IMR-90 (cell line): ENCODE measurements at regions not wholly inside any gene's neighbourhood (a gene's known extent, or its start where the extent isn't known, plus 50 kb on each side); places are given as distances from the start of the nearest gene placed in this dataset.

ENCODE experiments used
- ATAC-seq: fragments of 200-7000 bp; cut with Tn5 transposase; 2 replicates; pipeline ENCODE4 v1.9.1; 2020; ENCODE audit warnings: low read depth, mild to moderate bottlenecking, moderate library complexity
- BruUV-seq: library from RNA; stranded (reverse); fragments of 400-500 nt; replicated peaks from 2 replicates; lab custom pipeline; 2021; lab: Mats Ljungman, UMichigan
- CTCF ChIA-PET: fragments of 300-600 bp; formaldehyde crosslinking; extraction: SDS; loops from one replicate; lab custom pipeline; 2021; ENCODE audit warnings: antibody characterized with exemption; lab: Yijun Ruan, JAX
- POLR2A ChIA-PET: fragments of 300-600 bp; sonication (Branson Sonifier 250); formaldehyde crosslinking; loops from one replicate; lab custom pipeline; 2022; ENCODE audit warnings: antibody characterized with exemption; ENCODE audit not compliant: unreplicated experiment; lab: Charles Lee
- DNase-seq: peaks from one replicate; pipeline ENCODE4 v3.0.0; 2013
- H2AFZ ChIP-seq: replicated peaks from 2 replicates; pipeline ENCODE3; 2013; ENCODE audit warnings: low read length, mild to moderate bottlenecking; ENCODE audit not compliant: poor library complexity
- H2AK5ac ChIP-seq: 2 replicates; pipeline ENCODE4 v1.6.1; 2013; ENCODE audit warnings: low read depth, low read length, inconsistent platforms
- H2AK9ac ChIP-seq: replicated peaks from 2 replicates; pipeline ENCODE3; 2013; ENCODE audit warnings: mild to moderate bottlenecking, low read depth, low read length, moderate library complexity; ENCODE audit not compliant: poor library complexity
- H2BK120ac ChIP-seq: 2 replicates; pipeline ENCODE4 v1.6.1; 2013; ENCODE audit warnings: low read depth, low read length, inconsistent platforms
- H2BK15ac ChIP-seq: 3 replicates; pipeline ENCODE4 v1.6.1; 2013; ENCODE audit warnings: low read depth, low read length, inconsistent platforms
- H2BK20ac ChIP-seq: 2 replicates; pipeline ENCODE4 v1.6.1; 2013; ENCODE audit warnings: low read depth, mild to moderate bottlenecking, inconsistent platforms, low read length, moderate library complexity
- H2BK5ac ChIP-seq: 2 replicates; pipeline ENCODE4 v1.6.1; 2013; ENCODE audit warnings: mild to moderate bottlenecking, low read depth, low read length, inconsistent platforms; ENCODE audit not compliant: poor library complexity, severe bottlenecking
- H3K14ac ChIP-seq: replicated peaks from 2 replicates; pipeline ENCODE4 v1.6.1; 2013; ENCODE audit warnings: low read depth, low read length, inconsistent platforms
- H3K18ac ChIP-seq: 2 replicates; pipeline ENCODE4 v1.6.1; 2013; ENCODE audit warnings: low read depth, low read length, control low read depth
- H3K23ac ChIP-seq: 2 replicates; pipeline ENCODE4 v1.6.1; 2013; ENCODE audit warnings: low read depth, low read length, inconsistent platforms
- H3K27ac ChIP-seq: 2 replicates; pipeline ENCODE4 v1.5.1; 2013; ENCODE audit warnings: mild to moderate bottlenecking, control low read depth, low read length; ENCODE audit not compliant: insufficient read depth
- H3K27me3 ChIP-seq: 2 replicates; pipeline ENCODE4 v1.6.1; 2013; ENCODE audit warnings: low read length; ENCODE audit not compliant: control insufficient read depth, insufficient read depth
- H3K36me3 ChIP-seq: 2 replicates; pipeline ENCODE4 v1.6.1; 2013; ENCODE audit warnings: low read length, mixed read lengths; ENCODE audit not compliant: control insufficient read depth, insufficient read depth
- H3K4ac ChIP-seq: 2 replicates; pipeline ENCODE4 v1.6.1; 2013; ENCODE audit warnings: low read depth, low read length, inconsistent platforms
- H3K4me1 ChIP-seq: 2 replicates; pipeline ENCODE4 v1.6.1; 2013; ENCODE audit warnings: low read length, mixed read lengths; ENCODE audit not compliant: control insufficient read depth, insufficient read depth
- H3K4me2 ChIP-seq: 2 replicates; pipeline ENCODE4 v1.6.1; 2013; ENCODE audit warnings: low read depth, mild to moderate bottlenecking, control low read depth, low read length, moderate library complexity
- H3K4me3 ChIP-seq: 2 replicates; pipeline ENCODE4 v1.5.1; 2013; ENCODE audit warnings: low read depth, mild to moderate bottlenecking, control low read depth, low read length, moderate library complexity; ENCODE audit not compliant: insufficient read depth
- H3K56ac ChIP-seq: 2 replicates; pipeline ENCODE4 v1.6.1; 2013; ENCODE audit warnings: low read length, inconsistent platforms; ENCODE audit not compliant: insufficient read depth; ENCODE audit errors: extremely low read depth
- H3K79me1 ChIP-seq, 2 experiments: 2 replicates each; pipeline ENCODE4 v1.6.1; 2013; ENCODE audit warnings: low read length in 2 of 2, inconsistent platforms in 1 of 2, low read depth in 1 of 2
- H3K9ac ChIP-seq: 2 replicates; pipeline ENCODE4 v1.6.1; 2013; ENCODE audit warnings: low read depth, low read length, control low read depth
- H3K9me1 ChIP-seq: 2 replicates; pipeline ENCODE4 v1.6.1; 2013; ENCODE audit warnings: low read length, inconsistent platforms; ENCODE audit not compliant: insufficient read depth
- H3K9me3 ChIP-seq: 2 replicates; pipeline ENCODE4 v1.6.1; 2013; ENCODE audit warnings: low read length; ENCODE audit not compliant: control insufficient read depth, insufficient read depth
- H4K20me1 ChIP-seq: 2 replicates; pipeline ENCODE4 v1.6.1; 2013; ENCODE audit warnings: low read length, inconsistent platforms; ENCODE audit not compliant: insufficient read depth
- H4K5ac ChIP-seq: 2 replicates; pipeline ENCODE4 v1.6.1; 2013; ENCODE audit warnings: mild to moderate bottlenecking, low read depth, low read length, control low read depth
- H4K8ac ChIP-seq, 2 experiments: 2 replicates each; pipeline ENCODE4 v1.6.1; 2013; ENCODE audit warnings: low read depth in 2 of 2, low read length in 2 of 2, control low read depth in 1 of 2, inconsistent platforms in 1 of 2
- H4K91ac ChIP-seq: 2 replicates; pipeline ENCODE4 v1.6.1; 2013; ENCODE audit warnings: low read depth, low read length, inconsistent platforms; ENCODE audit not compliant: insufficient read depth
- BHLHE40 ChIP-seq: fragments of 150-350 bp; IDR thresholded peaks from 2 replicates; pipeline ENCODE4 v1.6.1; 2016; ENCODE audit warnings: mild to moderate bottlenecking, low read depth, low read length
- CEBPB ChIP-seq: IDR thresholded peaks from 2 replicates; pipeline ENCODE4 v1.6.1; 2012; ENCODE audit warnings: low read depth, low read length, improper control_type of control experiment
- CHD1 ChIP-seq: IDR thresholded peaks from 2 replicates; pipeline ENCODE4 v1.6.1; 2012; ENCODE audit warnings: low read depth, low read length, improper control_type of control experiment
- FOS ChIP-seq: fragments of 150-350 bp; IDR thresholded peaks from 2 replicates; pipeline ENCODE4 v1.6.1; 2016; ENCODE audit warnings: low read depth, low read length
- MAFK ChIP-seq: IDR thresholded peaks from 2 replicates; pipeline ENCODE4 v1.6.1; 2012; ENCODE audit warnings: low read depth, low read length, improper control_type of control experiment
- MAZ ChIP-seq: IDR thresholded peaks from 2 replicates; pipeline ENCODE4 v1.6.1; 2012; ENCODE audit warnings: low read depth, mild to moderate bottlenecking, low read length, improper control_type of control experiment, moderate library complexity, borderline replicate concordance
- MXI1 ChIP-seq: IDR thresholded peaks from 2 replicates; pipeline ENCODE4 v1.6.1; 2012; ENCODE audit warnings: low read depth, mild to moderate bottlenecking, low read length, moderate library complexity, borderline replicate concordance
- NFE2L2 ChIP-seq: fragments of 150-350 bp; IDR thresholded peaks from 2 replicates; pipeline ENCODE4 v1.6.1; 2016; ENCODE audit warnings: low read depth, mild to moderate bottlenecking, low read length
- POLR2A ChIP-seq: IDR thresholded peaks from 2 replicates; pipeline ENCODE4 v1.6.1; 2012; ENCODE audit warnings: mild to moderate bottlenecking, low read depth, low read length
- RAD21 ChIP-seq: IDR thresholded peaks from 2 replicates; pipeline ENCODE4 v1.6.1; 2012; ENCODE audit warnings: low read length, improper control_type of control experiment
- RCOR1 ChIP-seq: IDR thresholded peaks from 2 replicates; pipeline ENCODE4 v1.6.1; 2012; ENCODE audit warnings: mild to moderate bottlenecking, low read length, improper control_type of control experiment; ENCODE audit not compliant: insufficient replicate concordance
- RFX5 ChIP-seq: IDR thresholded peaks from 2 replicates; pipeline ENCODE4 v1.8.0; 2012; ENCODE audit warnings: low read depth, mild to moderate bottlenecking, low read length, moderate library complexity
- SMC3 ChIP-seq: fragments of 150-350 bp; IDR thresholded peaks from 2 replicates; pipeline ENCODE4 v1.6.1; 2016; ENCODE audit warnings: low read depth, mild to moderate bottlenecking, antibody characterized with exemption, low read length, moderate library complexity
- WGBS, 2 experiments: methylation state at CpG; one replicate each; pipeline versions ENCODE4 v1.1.5 to v1.1.7; 2013; ENCODE audit warnings: missing lambda C conversion rate in 2 of 2; ENCODE audit not compliant: insufficient read length in 1 of 2; ENCODE audit errors: extremely low coverage in 2 of 2; 5-methylcytosine and 5-hydroxymethylcytosine counted together
- dilution Hi-C: fragments of 300-500 bp; cut with HindIII; formaldehyde crosslinking; loops from one replicate; pipeline ENCODE4 v1.14.3; 2018; ENCODE audit warnings: low sequenced_read_pairs; ENCODE audit not compliant: unreplicated experiment
- in situ Hi-C: fragments of 300-500 bp; cut with MboI; formaldehyde crosslinking; loops from 3 replicates; pipeline ENCODE4 v1.14.3; 2019; ENCODE audit warnings: low sequenced_read_pairs, inconsistent platforms, mixed read lengths
- intact Hi-C: fragments of 100-400 bp; cut with micrococcal nuclease; formaldehyde crosslinking; loops from 2 replicates; pipeline ENCODE4 v1.10.0; 2022
- TF ChIP-seq, protein P1 (sequence below): fragments of 150-350 bp; IDR thresholded peaks from 2 replicates; pipeline ENCODE4 v1.6.1; 2017; ENCODE audit warnings: mild to moderate bottlenecking, antibody characterized with exemption, low read length, low read depth
- TF ChIP-seq, protein P2 (sequence below): fragments of 150-350 bp; IDR thresholded peaks from 2 replicates; pipeline ENCODE4 v1.6.1; 2016; ENCODE audit warnings: low read depth, mild to moderate bottlenecking, low read length, moderate library complexity, borderline replicate concordance
- TF ChIP-seq, protein P3 (sequence below): conservative IDR thresholded peaks from 2 replicates; pipeline ENCODE4 v1.5.1; 2012; ENCODE audit warnings: mild to moderate bottlenecking, low read depth, low read length, improper control_type of control experiment

DNA sequence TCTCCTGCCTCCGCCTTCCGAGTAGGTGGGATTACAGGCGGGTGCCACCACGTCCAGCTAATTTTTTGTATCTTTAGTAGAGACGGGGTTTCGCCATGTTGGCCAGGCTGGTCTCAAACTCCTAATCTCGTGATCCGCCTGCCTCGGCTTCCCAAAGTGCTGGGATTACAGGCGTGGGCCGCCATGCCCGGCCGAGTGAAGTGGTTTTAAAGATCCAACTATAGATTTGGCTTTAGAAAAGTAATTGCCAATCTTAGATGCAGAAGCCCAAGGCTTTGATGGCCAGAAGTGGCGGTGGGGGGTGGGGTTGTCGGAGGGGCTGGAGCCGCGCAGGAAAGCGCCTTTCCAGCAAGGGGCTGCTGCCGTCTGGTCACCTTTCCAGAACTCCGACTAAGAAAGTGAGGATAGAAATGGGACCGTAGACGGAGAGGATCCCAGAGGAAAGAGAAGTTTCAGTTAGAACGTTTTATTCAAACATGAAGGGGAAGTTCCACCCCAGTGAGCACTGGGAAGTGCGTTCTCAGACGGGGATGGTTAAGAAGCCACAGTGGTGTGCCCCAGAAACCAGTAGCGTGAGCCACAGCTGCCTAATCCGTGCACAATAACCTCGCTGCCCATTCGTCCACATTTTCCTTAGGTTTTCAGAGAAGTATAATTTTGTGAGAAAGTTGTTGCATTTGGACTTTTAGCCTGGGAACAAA lies 69.7 kb downstream of the DLL1 start:
- no TSS peak for BruUV-seq
- H3K23ac ChIP-seq: no peak overlapping the region
- no peak overlapping the region for H4K8ac ChIP-seq
- H3K9ac ChIP-seq: no peak overlapping the region
- H3K27ac ChIP-seq: no peak overlapping the region
- no peaks in the 10 kb centered on the region for H3K36me3 ChIP-seq
- H3K18ac ChIP-seq: no peak overlapping the region
- DNase-seq (no peak), ATAC-seq (no peak)
- no peaks in the 10 kb centered on the region for H3K27me3 ChIP-seq
- POLR2A ChIA-PET: no interaction called here
- TF ChIP-seq MAZ: no peak
- TF ChIP-seq RCOR1: no peak
- no peak for TF ChIP-seq RFX5
- no peak for TF ChIP-seq POLR2A
- no peak for TF ChIP-seq NFE2L2
- TF ChIP-seq CEBPB: no peak
- TF ChIP-seq RAD21: no peak
- TF ChIP-seq, protein P1, sequence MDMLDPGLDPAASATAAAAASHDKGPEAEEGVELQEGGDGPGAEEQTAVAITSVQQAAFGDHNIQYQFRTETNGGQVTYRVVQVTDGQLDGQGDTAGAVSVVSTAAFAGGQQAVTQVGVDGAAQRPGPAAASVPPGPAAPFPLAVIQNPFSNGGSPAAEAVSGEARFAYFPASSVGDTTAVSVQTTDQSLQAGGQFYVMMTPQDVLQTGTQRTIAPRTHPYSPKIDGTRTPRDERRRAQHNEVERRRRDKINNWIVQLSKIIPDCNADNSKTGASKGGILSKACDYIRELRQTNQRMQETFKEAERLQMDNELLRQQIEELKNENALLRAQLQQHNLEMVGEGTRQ: no peak
- TF ChIP-seq, protein P2, sequence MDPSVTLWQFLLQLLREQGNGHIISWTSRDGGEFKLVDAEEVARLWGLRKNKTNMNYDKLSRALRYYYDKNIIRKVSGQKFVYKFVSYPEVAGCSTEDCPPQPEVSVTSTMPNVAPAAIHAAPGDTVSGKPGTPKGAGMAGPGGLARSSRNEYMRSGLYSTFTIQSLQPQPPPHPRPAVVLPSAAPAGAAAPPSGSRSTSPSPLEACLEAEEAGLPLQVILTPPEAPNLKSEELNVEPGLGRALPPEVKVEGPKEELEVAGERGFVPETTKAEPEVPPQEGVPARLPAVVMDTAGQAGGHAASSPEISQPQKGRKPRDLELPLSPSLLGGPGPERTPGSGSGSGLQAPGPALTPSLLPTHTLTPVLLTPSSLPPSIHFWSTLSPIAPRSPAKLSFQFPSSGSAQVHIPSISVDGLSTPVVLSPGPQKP: no peak
- no peak for TF ChIP-seq BHLHE40
- no peak for TF ChIP-seq MXI1
- no peak for TF ChIP-seq MAFK
- TF ChIP-seq CHD1: no peak
- TF ChIP-seq SMC3: no peak
- TF ChIP-seq, protein P3, sequence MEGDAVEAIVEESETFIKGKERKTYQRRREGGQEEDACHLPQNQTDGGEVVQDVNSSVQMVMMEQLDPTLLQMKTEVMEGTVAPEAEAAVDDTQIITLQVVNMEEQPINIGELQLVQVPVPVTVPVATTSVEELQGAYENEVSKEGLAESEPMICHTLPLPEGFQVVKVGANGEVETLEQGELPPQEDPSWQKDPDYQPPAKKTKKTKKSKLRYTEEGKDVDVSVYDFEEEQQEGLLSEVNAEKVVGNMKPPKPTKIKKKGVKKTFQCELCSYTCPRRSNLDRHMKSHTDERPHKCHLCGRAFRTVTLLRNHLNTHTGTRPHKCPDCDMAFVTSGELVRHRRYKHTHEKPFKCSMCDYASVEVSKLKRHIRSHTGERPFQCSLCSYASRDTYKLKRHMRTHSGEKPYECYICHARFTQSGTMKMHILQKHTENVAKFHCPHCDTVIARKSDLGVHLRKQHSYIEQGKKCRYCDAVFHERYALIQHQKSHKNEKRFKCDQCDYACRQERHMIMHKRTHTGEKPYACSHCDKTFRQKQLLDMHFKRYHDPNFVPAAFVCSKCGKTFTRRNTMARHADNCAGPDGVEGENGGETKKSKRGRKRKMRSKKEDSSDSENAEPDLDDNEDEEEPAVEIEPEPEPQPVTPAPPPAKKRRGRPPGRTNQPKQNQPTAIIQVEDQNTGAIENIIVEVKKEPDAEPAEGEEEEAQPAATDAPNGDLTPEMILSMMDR: no peak
- TF ChIP-seq FOS: no peak
- no peak overlapping the region for H2BK5ac ChIP-seq
- H2AK9ac ChIP-seq: no peak overlapping the region
- no peak overlapping the region for H2BK15ac ChIP-seq
- no peaks in the 10 kb centered on the region for H4K20me1 ChIP-seq
- WGBS, 2 experiments: 92% methylated on average over 14 of the region's 29 CpGs; no CpG with 5 or more reads in 1 of the 2 experiments
- H2BK20ac ChIP-seq: no peak overlapping the region
- no peaks in the 10 kb centered on the region for H3K9me3 ChIP-seq
- no peak overlapping the region for H3K4me2 ChIP-seq
- H3K79me1 ChIP-seq: no peaks in the 10 kb centered on the region
- no peaks in the 10 kb centered on the region for H3K9me1 ChIP-seq
- CTCF ChIA-PET: no interaction called here
- H3K14ac ChIP-seq: no peak overlapping the region
- H3K4me3 ChIP-seq: no peak overlapping the region
- H4K91ac ChIP-seq: no peak overlapping the region
- no peak overlapping the region for H2BK120ac ChIP-seq
- H3K4ac ChIP-seq: no peak overlapping the region
- dilution Hi-C loops: no loop called here
- H4K5ac ChIP-seq: no peak overlapping the region
- no peak overlapping the region for H2AFZ ChIP-seq
- no peak overlapping the region for H3K56ac ChIP-seq
- no peak overlapping the region for H2AK5ac ChIP-seq
- in situ Hi-C loops: no loop called here
- no peaks in the 10 kb centered on the region for H3K4me1 ChIP-seq
- intact Hi-C loops: no loop called here
